OCI-LY1 (cell line): ENCODE measurements at regions not wholly inside any gene's neighbourhood (a gene's known extent, or its start where the extent isn't known, plus 50 kb on each side); places are given as distances from the start of the nearest gene placed in this dataset.
"Not testable (repeated sequence)": the region's sequence is repeated elsewhere in the genome, so short reads cannot be mapped to it uniquely, and the experiment has no call there.

Experiments
- H2AFZ ChIP-seq: fragments of 200-600 bp; sonication (generic), shearing (Covaris generic); 2 replicates; pipeline ENCODE4 v1.6.0; 2014; ENCODE audit warnings: antibody characterized with exemption, mild to moderate bottlenecking, low read length
- H3F3A ChIP-seq: fragments of 200-600 bp; sonication (generic), shearing (Covaris generic); 2 replicates; pipeline ENCODE4 v1.6.0; 2014; ENCODE audit warnings: mild to moderate bottlenecking, antibody characterized with exemption, low read length, moderate library complexity; ENCODE audit not compliant: insufficient read depth
- H3K27ac ChIP-seq: fragments of 200-600 bp; sonication (generic); 2 replicates; pipeline ENCODE4 v1.5.1; 2014; ENCODE audit warnings: low read length, mixed run types, mild to moderate bottlenecking, low read depth; ENCODE audit not compliant: poor library complexity, severe bottlenecking
- H3K27me3 ChIP-seq: fragments of 200-600 bp; sonication (generic); 2 replicates; pipeline ENCODE4 v1.6.0; 2014; ENCODE audit warnings: antibody characterized with exemption, mild to moderate bottlenecking, low read length, moderate library complexity; ENCODE audit not compliant: insufficient read depth
- H3K36me3 ChIP-seq: fragments of 200-600 bp; sonication (generic); 2 replicates; pipeline ENCODE4 v1.6.1; 2014; ENCODE audit warnings: mild to moderate bottlenecking, antibody characterized with exemption, low read length, moderate library complexity, mixed read lengths; ENCODE audit not compliant: insufficient read depth
- H3K4me1 ChIP-seq: fragments of 200-600 bp; sonication (generic); 2 replicates; pipeline ENCODE4 v1.5.1; 2014; ENCODE audit warnings: mild to moderate bottlenecking, low read length, moderate library complexity; ENCODE audit not compliant: insufficient read depth, severe bottlenecking
- H3K4me2 ChIP-seq: fragments of 200-600 bp; sonication (generic), shearing (Covaris generic); 2 replicates; pipeline ENCODE4 v1.6.1; 2014; ENCODE audit warnings: low read length
- H3K4me3 ChIP-seq: fragments of 200-600 bp; sonication (generic); 2 replicates; pipeline ENCODE4 v1.5.1; 2014; ENCODE audit warnings: low read length, low read depth, mild to moderate bottlenecking, mixed read lengths; ENCODE audit not compliant: poor library complexity, severe bottlenecking
- H3K79me2 ChIP-seq: fragments of 200-600 bp; shearing (Covaris generic); 2 replicates; pipeline ENCODE4 v1.6.1; 2016; ENCODE audit warnings: mixed run types, low read length, mixed read lengths; ENCODE audit not compliant: insufficient read depth
- H3K9ac ChIP-seq: fragments of 200-600 bp; sonication (generic), shearing (Covaris generic); 2 replicates; pipeline ENCODE4 v1.6.1; 2014; ENCODE audit warnings: mild to moderate bottlenecking, low read length, mixed read lengths
- H3K9me2 ChIP-seq: fragments of 200-600 bp; sonication (generic), shearing (Covaris generic); 2 replicates; pipeline ENCODE4 v1.6.1; 2014; ENCODE audit warnings: low read depth, mild to moderate bottlenecking, low read length, mixed read lengths
- H3K9me3 ChIP-seq: fragments of 200-600 bp; shearing (Covaris generic); 2 replicates; pipeline ENCODE4 v1.6.1; 2014; ENCODE audit warnings: low read length, mixed read lengths
- H4K20me1 ChIP-seq: fragments of 200-600 bp; sonication (generic), shearing (Covaris generic); 2 replicates; pipeline ENCODE4 v1.6.0; 2016; ENCODE audit warnings: mild to moderate bottlenecking, low read length; ENCODE audit not compliant: insufficient read depth
- CTCF ChIP-seq: fragments of 200-600 bp; sonication (generic), shearing (Covaris generic); IDR thresholded peaks from 2 replicates; pipeline ENCODE4 v1.5.1; 2017; ENCODE audit warnings: mild to moderate bottlenecking, antibody characterized with exemption, low read length, moderate library complexity, mixed read lengths
- EZH2 ChIP-seq: fragments of 200-600 bp; sonication (generic), shearing (Covaris generic); IDR thresholded peaks from 2 replicates; pipeline ENCODE4 v1.8.0; 2017; ENCODE audit warnings: borderline replicate concordance, mixed run types, mild to moderate bottlenecking, antibody characterized with exemption, low read length, moderate library complexity, mixed read lengths

GRCh38 chr9:82911996-82912395, 150.9 kb downstream of the RASEF start:
- H3K4me3 ChIP-seq = no peak overlapping the region

GRCh38 chr9:82912645-82913044, 150.3 kb downstream of the RASEF start:
- no peak overlapping the region for H3K4me3 ChIP-seq
- no peak overlapping the region for H3K9ac ChIP-seq
- no peak overlapping the region for H2AFZ ChIP-seq
- no peaks in the 10 kb centered on the region for H3F3A ChIP-seq
- H3K27me3 ChIP-seq = no peaks in the 10 kb centered on the region
- no peaks in the 10 kb centered on the region for H3K4me1 ChIP-seq
- no peaks in the 10 kb centered on the region for H3K9me2 ChIP-seq
- no peaks in the 10 kb centered on the region for H4K20me1 ChIP-seq
- no peaks in the 10 kb centered on the region for H3K9me3 ChIP-seq
- H3K36me3 ChIP-seq = no peaks in the 10 kb centered on the region
- no peaks in the 10 kb centered on the region for H3K79me2 ChIP-seq
- H3K4me2 ChIP-seq = no peak overlapping the region
- no peak overlapping the region for H3K27ac ChIP-seq
- TF ChIP-seq CTCF = no peak
- no peak for TF ChIP-seq EZH2

More at GRCh38 chr9:82911996-82912395, 150.9 kb downstream of the RASEF start:
- no peaks in the 10 kb centered on the region for H3K9me2 ChIP-seq
- H3K79me2 ChIP-seq = no peaks in the 10 kb centered on the region
- no peaks in the 10 kb centered on the region for H3K36me3 ChIP-seq
- H3K27ac ChIP-seq = no peak overlapping the region
- no peaks in the 10 kb centered on the region for H3K9me3 ChIP-seq
- TF ChIP-seq EZH2 (no peak), CTCF (no peak)
- no peak overlapping the region for H3K4me2 ChIP-seq
- H4K20me1 ChIP-seq = no peaks in the 10 kb centered on the region
- no peak overlapping the region for H2AFZ ChIP-seq
- no peaks in the 10 kb centered on the region for H3F3A ChIP-seq
- no peaks in the 10 kb centered on the region for H3K27me3 ChIP-seq
- H3K4me1 ChIP-seq = no peaks in the 10 kb centered on the region
- no peak overlapping the region for H3K9ac ChIP-seq

- not testable (repeated sequence) for H3K9me2 ChIP-seq, H2AFZ ChIP-seq, H3K9ac ChIP-seq, H3F3A ChIP-seq, H3K4me1 ChIP-seq, H3K9me3 ChIP-seq, H3K4me2 ChIP-seq, H3K79me2 ChIP-seq, H3K27me3 ChIP-seq, H3K4me3 ChIP-seq, H3K36me3 ChIP-seq, H3K27ac ChIP-seq, H4K20me1 ChIP-seq
These were observed 146.7 kb downstream of the RASEF start for GRCh38 chr9:82916238-82916637.

GRCh38 chr9:82920154-82920553, 142.8 kb downstream of the RASEF start:
- no peak overlapping the region for H2AFZ ChIP-seq
- no peaks in the 10 kb centered on the region for H3K9me2 ChIP-seq
- H3K9me3 ChIP-seq = no peaks in the 10 kb centered on the region
- no peak overlapping the region for H3K4me3 ChIP-seq
- TF ChIP-seq EZH2 (no peak), CTCF (no peak)
- no peak overlapping the region for H3K27ac ChIP-seq
- no peaks in the 10 kb centered on the region for H3K4me1 ChIP-seq
- no peak overlapping the region for H3K9ac ChIP-seq
- H3K27me3 ChIP-seq = no peaks in the 10 kb centered on the region
- H4K20me1 ChIP-seq = no peaks in the 10 kb centered on the region
- no peaks in the 10 kb centered on the region for H3F3A ChIP-seq
- no peaks in the 10 kb centered on the region for H3K36me3 ChIP-seq
- H3K4me2 ChIP-seq = no peak overlapping the region
- no peaks in the 10 kb centered on the region for H3K79me2 ChIP-seq
